K562 (cell line): ENCODE measurements at regions not wholly inside any gene's neighbourhood (a gene's known extent, or its start where the extent isn't known, plus 50 kb on each side); places are given as distances from the start of the nearest gene placed in this dataset.

Source experiments
- ATAC-seq: fragments of 200-7000 bp; cut with Tn5 transposase; 3 replicates; pipeline ENCODE4 v1.9.1; 2020; ENCODE audit warnings: moderate library complexity
- BruUV-seq: library from RNA; stranded (reverse); fragments of 400-500 nt; replicated peaks from 2 replicates; lab custom pipeline; 2021; lab: Mats Ljungman, UMichigan
- CTCF ChIA-PET: fragments of 300-600 bp; formaldehyde crosslinking; extraction: SDS; loops from one replicate; lab custom pipeline; 2021; ENCODE audit warnings: low intra/inter-chr PET ratio; lab: Yijun Ruan, JAX
- POLR2A ChIA-PET: fragments of 300-600, 350-650 bp; sonication (Branson Sonifier 250); formaldehyde crosslinking; extraction: SDS; loops from one replicate; lab custom pipeline; 2021; ENCODE audit warnings: antibody characterized with exemption, inconsistent platforms; lab: Yijun Ruan, JAX
- DNase-seq, 4 experiments: peaks; one replicate each; pipeline versions ENCODE4 v3.0.0 to v3.0.0-alpha.2; 2011 to 2018; ENCODE audit warnings: low spot score in 3 of 4, mixed read lengths in 3 of 4; ENCODE audit errors: extremely low read depth in 1 of 4
- FAIRE-seq: peaks from 2 replicates; lab custom pipeline; 2011; peaks lifted over from hg19 to GRCh38; lab: Jason Lieb, UNC
- H2AFZ ChIP-seq: 2 replicates; pipeline ENCODE4 v1.6.0; 2011; ENCODE audit warnings: low read depth, low read length, control low read depth, inconsistent platforms
- H3K27ac ChIP-seq: fragments of 200-600 bp; 3 replicates; pipeline ENCODE4 v1.8.0; 2011; ENCODE audit warnings: low read depth, mild to moderate bottlenecking, control low read depth, inconsistent platforms, low read length, moderate library complexity, mixed read lengths; ENCODE audit errors: extremely low read depth
- H3K27me3 ChIP-seq, 2 experiments: fragments of 300-600 bp in 1 of 2; 2 replicates in 1 of 2; 3 replicates in 1 of 2; pipeline versions ENCODE4 v1.6.0 to v1.8.0; 2011; ENCODE audit warnings: inconsistent platforms in 2 of 2, low read length in 2 of 2, mild to moderate bottlenecking in 1 of 2, mixed read lengths in 1 of 2, moderate library complexity in 1 of 2; ENCODE audit not compliant: control insufficient read depth in 2 of 2, insufficient read depth in 2 of 2
- H3K36me3 ChIP-seq: fragments of 300-600 bp; 3 replicates; pipeline ENCODE4 v1.8.0; 2011; ENCODE audit warnings: mild to moderate bottlenecking, low read length, inconsistent platforms; ENCODE audit not compliant: control insufficient read depth, insufficient read depth
- H3K4me1 ChIP-seq, 2 experiments: fragments of 200-600 bp in 1 of 2; replicated peaks in 1 of 2; 2 replicates in 1 of 2; 3 replicates in 1 of 2; pipeline versions ENCODE4 v1.5.1 to v1.8.0; 2011; ENCODE audit warnings: inconsistent platforms in 2 of 2, low read length in 2 of 2, mild to moderate bottlenecking in 1 of 2, mixed read lengths in 1 of 2, moderate library complexity in 1 of 2; ENCODE audit not compliant: control insufficient read depth in 2 of 2, insufficient read depth in 2 of 2
- H3K4me2 ChIP-seq: 2 replicates; pipeline ENCODE4 v1.6.1; 2011; ENCODE audit warnings: low read length, control low read depth, inconsistent platforms, mixed read lengths; ENCODE audit not compliant: insufficient read depth
- H3K4me3 ChIP-seq: fragments of 200-600 bp; sonication (generic), shearing (Covaris generic); 2 replicates; pipeline ENCODE4 v1.5.1; 2016; ENCODE audit warnings: control low read depth, inconsistent platforms
- H3K79me2 ChIP-seq: fragments of 200-600 bp; 3 replicates; pipeline ENCODE4 v1.8.0; 2011; ENCODE audit warnings: low read length, inconsistent platforms; ENCODE audit not compliant: control insufficient read depth, insufficient read depth
- H3K9ac ChIP-seq, 2 experiments: 2 replicates each; pipeline versions ENCODE4 v1.6.0 to v1.6.1; 2011; ENCODE audit warnings: low read depth in 2 of 2, low read length in 2 of 2, control low read depth in 1 of 2, inconsistent platforms in 1 of 2, mild to moderate bottlenecking in 1 of 2, mixed read lengths in 1 of 2; ENCODE audit not compliant: insufficient read depth in 1 of 2
- H3K9me1 ChIP-seq: one replicate; pipeline ENCODE4 v1.6.0; 2011; ENCODE audit warnings: inconsistent platforms, mild to moderate bottlenecking, low read length, moderate library complexity; ENCODE audit not compliant: control insufficient read depth, insufficient read depth
- H3K9me3 ChIP-seq: replicated peaks from 2 replicates; pipeline ENCODE4 v1.5.1; 2011; ENCODE audit warnings: low read depth, low read length, inconsistent platforms; ENCODE audit not compliant: control insufficient read depth, insufficient read depth
- H4K20me1 ChIP-seq: replicated peaks from 2 replicates; pipeline ENCODE4 v1.6.1; 2011; ENCODE audit warnings: low read length, inconsistent platforms, mixed read lengths; ENCODE audit not compliant: control insufficient read depth, insufficient read depth
- ARID3A ChIP-seq: IDR thresholded peaks from 2 replicates; pipeline ENCODE4 v1.6.1; 2012; ENCODE audit warnings: low read depth, low read length, improper control_type of control experiment, borderline replicate concordance
- CBX5 ChIP-seq: IDR thresholded peaks from 2 replicates; pipeline ENCODE4 v1.6.1; 2014; ENCODE audit warnings: low read depth, borderline replicate concordance
- DNMT1 ChIP-seq: fragments of 450-650 bp; IDR thresholded peaks from 2 replicates; pipeline ENCODE4 v1.6.1; 2016; ENCODE audit warnings: antibody characterized with exemption, mild to moderate bottlenecking
- NFYB ChIP-seq: IDR thresholded peaks from 2 replicates; pipeline ENCODE4 v1.6.1; 2011; ENCODE audit warnings: mild to moderate bottlenecking, moderate library complexity; ENCODE audit not compliant: insufficient read length; ENCODE audit errors: extremely low read depth
- PCBP1 ChIP-seq: fragments of 200-400 bp; formaldehyde crosslinking; IDR thresholded peaks from 2 replicates; pipeline ENCODE4 v1.6.1; 2018; ENCODE audit warnings: mild to moderate bottlenecking, low read depth, low read length; ENCODE audit not compliant: poor library complexity, severe bottlenecking
- SREBF1 ChIP-seq: fragments of 150-350 bp; IDR thresholded peaks from 2 replicates; pipeline ENCODE4 v1.6.1; 2014; ENCODE audit warnings: antibody characterized with exemption, low read depth, low read length, borderline replicate concordance
- SREBF2 ChIP-seq: sonication (generic); formaldehyde crosslinking; IDR thresholded peaks from 2 replicates; pipeline ENCODE4 v1.4.0; 2020; ENCODE audit warnings: mild to moderate bottlenecking, missing genetic modification reagents
- ZNF639 ChIP-seq, 2 experiments: fragments of 200-800 bp in 1 of 2; sonication (Bioruptor generic) in 1 of 2; sonication (generic) in 1 of 2; formaldehyde crosslinking in 1 of 2; IDR thresholded peaks in 1 of 2; conservative IDR thresholded peaks in 1 of 2; 2 replicates each; pipeline versions ENCODE4 v1.5.0 to v1.6.1; 2016 to 2020; ENCODE audit warnings: missing compliant biosample characterization in 1 of 2, missing genetic modification characterization in 1 of 2, missing genetic modification reagents in 1 of 2
- WGBS: fragments of 100-300 bp; shearing (Covaris generic); methylation state at CpG from one replicate; pipeline ENCODE4 v1.1.6; 2016; ENCODE audit warnings: low coverage, mixed read lengths; ENCODE audit not compliant: insufficient coverage; ENCODE audit errors: missing lambda C conversion rate; 5-methylcytosine and 5-hydroxymethylcytosine counted together
- in situ Hi-C: fragments of 300-500 bp; cut with MboI; formaldehyde crosslinking; loops from 4 replicates; pipeline ENCODE4 v1.15.0; 2018; ENCODE audit warnings: inconsistent platforms, mixed read lengths
- intact Hi-C: fragments of 100-400 bp; cut with micrococcal nuclease; formaldehyde crosslinking; loops from 2 replicates; pipeline ENCODE4 v1.14.2; 2022

- intact Hi-C loops (no loop called here), in situ Hi-C loops (no loop called here)
- ChIA-PET POLR2A (no interaction called here), CTCF (interaction anchor here (0.7 kb wide), 1 partner anchor 101 kb away, joined by 3 read pairs; no protein-coding TSS in a partner anchor)
- no peak overlapping the region for H3K4me2 ChIP-seq
- H2AFZ ChIP-seq, result no peak overlapping the region
- no peaks in the 10 kb centered on the region for H3K9me3 ChIP-seq
- no peaks in the 10 kb centered on the region for H3K36me3 ChIP-seq
- H3K9ac ChIP-seq, result no peak overlapping the region
- no peak for FAIRE-seq
- H3K27me3 ChIP-seq, result no peaks in the 10 kb centered on the region
- H3K4me3 ChIP-seq, result no peak overlapping the region
- H4K20me1 ChIP-seq, result no peaks in the 10 kb centered on the region
- no peak for TF ChIP-seq DNMT1
- no peak for TF ChIP-seq ZNF639 (CRISPR knock-in tag; conservative IDR thresholded peaks at IDR 0.05 in 1 of 2, IDR thresholded peaks at IDR 0.05 in 1 of 2)
- no peak for TF ChIP-seq PCBP1
- TF ChIP-seq ARID3A, result no peak
- TF ChIP-seq SREBF1, result no peak
- no peak for TF ChIP-seq CBX5
- TF ChIP-seq SREBF2 (CRISPR knock-in tag), result no peak
- no peak for TF ChIP-seq NFYB
- no peak for DNase-seq
- H3K27ac ChIP-seq, result no peak overlapping the region
- 0% methylated on average over 4 of the region's 4 CpGs for WGBS
- no peaks in the 10 kb centered on the region for H3K4me1 ChIP-seq
- no peaks in the 10 kb centered on the region for H3K9me1 ChIP-seq
- BruUV-seq, result no TSS peak
- H3K79me2 ChIP-seq, result no peaks in the 10 kb centered on the region
- ATAC-seq, result no peak
Measured at GRCh38 chr1:83773059-83773458, 225.9 kb downstream of the TTLL7 start.
